ENCODE measurements at regions not wholly inside any gene's neighbourhood (a gene's known extent, or its start where the extent isn't known, plus 50 kb on each side); places are given as distances from the start of the nearest gene placed in this dataset.

- H3K4me1 Mint-ChIP-seq = no peaks in the 10 kb centered on the region
Measured at GRCh38 chr12:17215759-17216570, 610.0 kb upstream of the LMO3 start.

DNA sequence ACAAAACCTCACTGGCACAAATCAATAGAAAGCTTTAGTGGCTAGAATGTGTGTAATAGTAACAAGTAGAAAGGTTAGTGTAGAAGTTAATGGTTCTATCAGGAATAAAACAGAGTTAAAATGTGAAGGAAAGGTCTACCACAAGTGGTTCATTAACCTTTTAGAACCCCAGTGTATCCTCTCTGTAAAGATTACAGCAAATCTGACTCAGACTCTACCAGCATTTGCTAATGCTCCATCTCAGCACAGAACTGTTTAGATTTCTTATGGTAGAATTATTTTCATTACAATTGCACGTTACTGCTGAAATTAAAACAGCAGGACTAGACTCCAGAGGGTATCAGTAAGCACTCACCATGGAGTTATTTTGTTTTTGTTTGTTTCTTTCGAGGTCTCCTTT is 609.0 kb upstream of the LMO3 start:
- H3K4me3 Mint-ChIP-seq = no peak overlapping the region
- H3K9me3 Mint-ChIP-seq (ENCODE audit: low read depth) = peaks cover 3% of the 10 kb centered on the region
- DNase-seq (no peak), ATAC-seq (no peak)
- CTCF ChIA-PET = no interaction called here
- H3K27me3 Mint-ChIP-seq = no peaks in the 10 kb centered on the region
- no peaks in the 10 kb centered on the region for H3K36me3 Mint-ChIP-seq
- no peaks in the 10 kb centered on the region for H3K4me1 Mint-ChIP-seq
- H3K27ac Mint-ChIP-seq = no peak overlapping the region

More at GRCh38 chr12:17215759-17216570, 610.0 kb upstream of the LMO3 start:
- ATAC-seq (no peak), DNase-seq (no peak)
- CTCF ChIA-PET = no interaction called here
- Mint-ChIP-seq H3K4me3 (no peak overlapping the region), H3K27ac (no peak overlapping the region), H3K36me3 (no peaks in the 10 kb centered on the region), H3K27me3 (no peaks in the 10 kb centered on the region), H3K9me3 (ENCODE audit: low read depth) (peaks cover 3% of the 10 kb centered on the region)

DNA sequence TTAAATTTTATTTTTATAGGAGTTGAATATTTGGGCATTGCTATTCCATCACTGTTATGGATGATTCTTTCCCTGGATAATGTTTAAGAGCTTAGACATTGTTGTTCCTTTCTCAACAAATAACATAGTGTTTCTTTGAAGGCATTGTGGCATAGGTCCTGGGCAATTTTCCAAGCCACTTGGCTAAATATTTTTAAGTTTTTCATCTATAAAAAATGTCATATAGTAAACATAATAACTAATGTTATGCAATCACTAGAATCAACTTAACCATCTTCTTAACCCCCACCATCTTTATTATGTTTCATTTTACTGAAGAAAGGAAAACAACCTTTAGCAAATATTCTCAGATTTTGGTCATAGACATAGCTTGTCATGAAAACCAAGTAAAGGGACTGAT is 600.6 kb upstream of the LMO3 start:
- Mint-ChIP-seq H3K27ac (no peak overlapping the region), H3K27me3 (no peaks in the 10 kb centered on the region), H3K9me3 (ENCODE audit: low read depth) (no peaks in the 10 kb centered on the region), H3K4me3 (no peak overlapping the region), H3K36me3 (no peaks in the 10 kb centered on the region), H3K4me1 (no peaks in the 10 kb centered on the region)
- ATAC-seq (no peak), DNase-seq (no peak)
- CTCF ChIA-PET = no interaction called here

DNA sequence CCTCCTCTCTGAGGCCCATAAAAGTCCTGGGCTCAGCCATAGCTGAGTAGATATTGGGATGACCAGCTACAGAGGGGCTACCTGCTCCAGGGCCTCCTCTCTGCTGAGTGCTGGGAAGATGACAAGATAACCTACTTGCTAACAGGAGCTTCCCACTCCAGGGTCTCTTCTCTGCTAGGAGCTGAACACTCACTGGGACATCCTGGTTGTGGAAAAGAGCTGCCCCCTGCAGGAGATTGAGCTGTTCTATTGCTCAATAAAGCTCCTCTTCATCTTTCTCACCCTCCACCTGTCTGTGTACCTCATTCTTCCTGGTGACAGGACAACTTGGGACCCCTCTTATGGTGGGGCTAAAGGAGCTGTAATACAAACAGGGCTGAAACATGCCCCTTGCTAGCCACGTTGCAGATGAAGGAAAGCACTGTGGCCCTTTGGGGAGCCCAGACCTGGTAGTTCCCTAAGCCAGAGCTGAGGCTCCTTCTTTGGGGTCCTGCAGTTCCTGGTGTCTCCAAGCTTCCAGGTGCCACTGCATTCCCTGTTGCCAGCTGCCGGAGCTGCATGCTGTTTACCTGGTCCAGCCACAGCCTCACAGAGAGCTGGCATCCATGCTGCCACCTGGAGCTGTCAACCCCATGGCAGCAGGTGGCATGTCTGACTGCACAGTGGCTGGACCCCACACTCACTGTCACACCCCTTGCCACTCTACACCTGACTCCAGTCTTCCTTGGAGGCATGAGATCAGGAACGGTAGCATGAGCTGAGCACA is 598.5 kb upstream of the LMO3 start:
- ATAC-seq (no peak), DNase-seq (no peak)
- no peak overlapping the region for H3K27ac Mint-ChIP-seq
- H3K4me3 Mint-ChIP-seq = no peak overlapping the region
- H3K27me3 Mint-ChIP-seq = no peaks in the 10 kb centered on the region
- H3K4me1 Mint-ChIP-seq = no peaks in the 10 kb centered on the region
- H3K36me3 Mint-ChIP-seq = no peaks in the 10 kb centered on the region
- H3K9me3 Mint-ChIP-seq (ENCODE audit: low read depth) = peaks cover 3% of the 10 kb centered on the region
- CTCF ChIA-PET = no interaction called here

DNA sequence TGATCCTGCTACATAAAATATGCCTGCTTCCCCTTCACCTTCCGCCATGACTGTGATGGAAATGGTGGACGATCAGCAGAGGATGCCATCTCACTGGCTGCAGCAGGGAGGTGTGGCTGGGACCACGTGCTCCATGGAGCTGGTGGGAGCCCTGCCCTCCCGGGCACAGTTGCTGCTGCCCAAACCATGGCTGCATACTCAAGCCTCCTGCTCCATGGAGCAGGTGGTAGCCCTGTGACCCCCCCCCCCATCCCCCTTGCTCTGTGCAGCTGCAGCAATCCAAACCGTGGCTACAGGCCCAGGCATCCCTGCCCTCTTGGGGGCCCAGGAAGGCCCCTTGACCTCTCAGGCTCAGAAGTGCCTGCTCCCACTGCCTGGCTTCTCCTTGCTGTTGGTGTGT is 597.5 kb upstream of the LMO3 start:
- no peak overlapping the region for H3K27ac Mint-ChIP-seq
- no peak overlapping the region for H3K4me3 Mint-ChIP-seq
- CTCF ChIA-PET = no interaction called here
- peaks cover 3% of the 10 kb centered on the region for H3K9me3 Mint-ChIP-seq (ENCODE audit: low read depth)
- no peaks in the 10 kb centered on the region for H3K27me3 Mint-ChIP-seq
- no peaks in the 10 kb centered on the region for H3K36me3 Mint-ChIP-seq
- no peaks in the 10 kb centered on the region for H3K4me1 Mint-ChIP-seq
- DNase-seq (no peak), ATAC-seq (no peak)

DNA sequence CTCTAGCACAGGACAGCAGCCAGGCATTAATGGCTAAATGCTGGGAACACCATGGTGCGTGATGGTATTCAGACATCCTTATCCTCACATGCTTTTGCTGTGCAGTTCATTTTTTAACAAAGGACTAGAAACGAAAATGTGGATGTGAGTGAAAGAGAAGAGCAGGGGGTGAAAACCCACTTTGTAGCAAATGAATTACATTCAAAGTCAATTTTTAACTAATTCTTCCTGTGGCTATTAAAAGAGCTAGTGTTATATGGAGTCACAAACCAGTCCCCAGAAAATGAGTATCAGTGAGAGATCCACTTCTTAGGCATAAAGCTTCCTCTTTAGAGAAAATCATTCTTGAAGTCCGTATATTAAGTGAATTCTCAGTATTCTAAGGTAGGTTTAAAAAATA is 592.0 kb upstream of the LMO3 start:
- no peak overlapping the region for H3K27ac Mint-ChIP-seq
- H3K9me3 Mint-ChIP-seq (ENCODE audit: low read depth) = peaks cover 8% of the 10 kb centered on the region
- no peaks in the 10 kb centered on the region for H3K27me3 Mint-ChIP-seq
- CTCF ChIA-PET = no interaction called here
- H3K36me3 Mint-ChIP-seq = no peaks in the 10 kb centered on the region
- DNase-seq = no peak
- no peaks in the 10 kb centered on the region for H3K4me1 Mint-ChIP-seq
- ATAC-seq = no peak
- H3K4me3 Mint-ChIP-seq = no peak overlapping the region

DNA sequence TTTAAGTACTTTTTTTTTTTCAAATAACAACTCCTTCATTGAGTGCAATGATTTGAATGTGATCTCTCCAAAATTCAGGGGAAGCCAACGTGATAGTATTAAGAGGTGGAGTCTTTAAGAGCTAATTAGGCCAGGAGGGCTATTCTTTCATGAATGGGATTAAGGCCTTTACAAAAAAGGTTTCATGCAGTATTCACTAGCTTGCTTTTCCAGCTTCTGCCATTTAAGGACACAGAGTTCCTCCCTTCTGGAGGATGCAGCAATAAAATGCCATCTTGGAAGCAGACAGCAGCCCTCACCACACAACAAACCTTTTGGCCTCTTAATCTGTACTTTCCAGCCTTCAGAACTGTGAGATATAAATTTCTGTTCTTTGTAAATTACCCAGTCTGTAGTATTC is 586.8 kb upstream of the LMO3 start:
- Mint-ChIP-seq H3K36me3 (no peaks in the 10 kb centered on the region), H3K27me3 (no peaks in the 10 kb centered on the region), H3K9me3 (ENCODE audit: low read depth) (peaks cover 13% of the 10 kb centered on the region), H3K4me3 (no peak overlapping the region), H3K4me1 (no peaks in the 10 kb centered on the region), H3K27ac (no peak overlapping the region)
- DNase-seq = no peak
- CTCF ChIA-PET = no interaction called here
- no peak for ATAC-seq

DNA sequence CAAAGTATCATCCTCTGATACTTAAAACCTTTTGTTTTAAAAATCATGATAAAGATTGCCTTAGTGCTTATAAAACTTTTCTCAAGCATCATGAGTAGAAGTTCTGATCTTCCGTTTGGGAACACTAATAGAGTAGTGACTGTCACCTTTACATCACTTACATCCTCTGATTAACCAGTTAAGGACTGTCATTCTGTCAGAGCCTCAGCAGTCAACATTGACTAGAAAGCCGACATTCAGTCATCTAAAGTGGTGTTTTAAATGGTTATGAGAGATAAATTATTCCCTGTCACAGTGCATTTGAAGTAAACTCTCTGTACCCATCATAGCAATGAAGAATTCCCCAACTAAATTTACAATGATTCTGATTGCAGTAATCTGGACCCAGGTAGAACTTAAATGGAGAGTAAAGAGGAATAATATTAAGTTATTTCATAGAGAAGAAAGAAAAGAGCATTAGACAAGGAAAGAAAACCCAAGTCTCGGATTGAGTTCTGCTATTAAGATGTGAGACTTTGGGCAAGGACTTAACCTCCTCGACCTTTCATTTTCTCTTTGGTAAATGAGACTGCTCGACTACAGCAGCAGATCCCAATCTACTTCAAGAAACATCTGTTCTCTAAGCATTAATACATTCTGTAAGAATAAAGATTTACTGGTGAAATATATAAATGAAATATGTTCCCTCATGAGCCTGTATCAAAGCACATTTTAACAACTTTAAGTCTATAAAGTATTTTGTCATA is 563.9 kb upstream of the LMO3 start:
- DNase-seq = no peak
- Mint-ChIP-seq H3K27me3 (no peaks in the 10 kb centered on the region), H3K36me3 (no peaks in the 10 kb centered on the region), H3K9me3 (ENCODE audit: low read depth) (peaks cover 5% of the 10 kb centered on the region), H3K4me1 (no peaks in the 10 kb centered on the region), H3K4me3 (no peak overlapping the region), H3K27ac (no peak overlapping the region)
- no peak for ATAC-seq
- CTCF ChIA-PET = no interaction called here

DNA sequence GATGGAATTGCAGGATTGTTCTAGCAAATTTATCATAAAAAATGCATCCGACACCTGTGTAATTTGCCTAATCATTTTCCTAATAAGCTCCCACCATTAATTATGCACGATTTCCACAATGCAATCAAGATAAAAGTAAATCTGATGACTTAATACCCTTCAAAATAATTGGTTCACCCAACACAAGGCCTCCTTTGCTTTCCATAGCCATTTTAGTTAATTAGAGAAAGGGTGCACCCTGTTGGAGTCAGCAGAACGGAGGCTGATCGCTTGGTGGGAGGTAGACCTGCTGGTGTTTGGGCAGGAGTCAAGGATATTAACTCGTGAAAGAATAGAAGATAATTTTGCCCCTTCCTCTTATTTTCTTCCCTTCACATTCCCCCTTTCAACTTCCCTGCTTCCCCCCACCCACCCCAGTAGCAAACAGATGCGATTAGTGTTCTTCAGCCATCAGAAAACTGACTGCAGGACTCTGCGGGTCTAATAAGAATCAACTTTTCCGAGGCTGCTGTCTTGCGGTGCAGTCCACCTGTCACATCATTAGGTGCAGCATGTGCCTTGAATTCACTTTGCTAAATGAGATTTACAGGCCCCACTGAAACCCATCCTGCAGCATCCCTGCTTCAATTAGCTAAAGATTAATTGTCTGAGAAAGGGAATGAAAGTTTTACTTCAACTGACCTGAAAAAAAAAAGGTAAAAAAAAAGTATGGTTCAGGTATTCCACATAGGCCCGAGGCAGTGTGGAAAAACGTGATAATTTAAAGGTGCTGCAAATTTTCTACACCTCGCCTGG is 553.7 kb upstream of the LMO3 start:
- no peaks in the 10 kb centered on the region for H3K27me3 Mint-ChIP-seq
- no peak overlapping the region for H3K4me3 Mint-ChIP-seq
- H3K4me1 Mint-ChIP-seq = no peaks in the 10 kb centered on the region
- CTCF ChIA-PET = no interaction called here
- peaks cover 9% of the 10 kb centered on the region for H3K9me3 Mint-ChIP-seq (ENCODE audit: low read depth)
- DNase-seq (no peak), ATAC-seq (no peak)
- no peaks in the 10 kb centered on the region for H3K36me3 Mint-ChIP-seq
- no peak overlapping the region for H3K27ac Mint-ChIP-seq

DNA sequence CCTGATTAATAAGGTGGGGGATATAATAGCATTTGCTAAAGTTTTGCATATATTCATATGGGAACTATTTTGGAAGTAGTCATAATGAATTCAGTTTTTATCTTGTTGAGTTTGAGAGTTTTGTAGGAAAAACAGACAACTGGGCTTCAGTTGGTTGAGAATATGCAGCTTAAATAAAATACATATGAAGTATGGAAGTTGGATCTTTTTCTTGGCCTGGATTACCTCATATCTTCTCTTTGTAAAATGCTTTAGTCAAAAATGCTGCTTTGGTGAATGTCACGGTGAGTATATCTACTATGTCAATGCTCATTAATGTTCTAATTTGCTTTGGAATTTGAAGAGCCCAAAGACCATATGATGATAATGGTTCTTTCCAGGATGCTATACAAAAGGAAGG is 552.2 kb upstream of the LMO3 start:
- no peak for ATAC-seq
- H3K27ac Mint-ChIP-seq = no peak overlapping the region
- no peak for DNase-seq
- H3K4me1 Mint-ChIP-seq = no peaks in the 10 kb centered on the region
- H3K27me3 Mint-ChIP-seq = no peaks in the 10 kb centered on the region
- H3K9me3 Mint-ChIP-seq (ENCODE audit: low read depth) = peaks cover 19% of the 10 kb centered on the region
- no peaks in the 10 kb centered on the region for H3K36me3 Mint-ChIP-seq
- CTCF ChIA-PET = no interaction called here
- H3K4me3 Mint-ChIP-seq = no peak overlapping the region

DNA sequence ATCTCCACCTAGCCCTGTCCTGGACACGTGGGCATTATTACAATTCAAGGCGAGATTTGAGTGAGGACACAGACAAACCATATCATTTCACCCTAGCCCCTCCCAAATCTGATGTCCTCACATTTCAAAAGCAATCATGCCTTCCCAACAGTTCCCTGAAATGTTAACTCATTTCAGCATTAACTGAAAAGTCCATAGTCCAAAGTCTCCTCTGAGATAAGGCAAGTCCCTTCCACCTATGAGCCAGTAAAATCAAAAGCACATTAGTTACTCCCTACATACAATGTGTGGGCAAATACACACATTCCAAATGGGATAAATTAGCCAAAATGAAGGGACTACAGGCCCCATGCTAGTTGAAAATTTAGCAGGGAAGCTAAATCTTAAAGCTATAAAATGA is 546.0 kb upstream of the LMO3 start:
- no peak overlapping the region for H3K27ac Mint-ChIP-seq
- ATAC-seq (no peak), DNase-seq (no peak)
- no peaks in the 10 kb centered on the region for H3K36me3 Mint-ChIP-seq
- peaks cover 22% of the 10 kb centered on the region for H3K9me3 Mint-ChIP-seq (ENCODE audit: low read depth)
- CTCF ChIA-PET = no interaction called here
- no peak overlapping the region for H3K4me3 Mint-ChIP-seq
- H3K4me1 Mint-ChIP-seq = no peaks in the 10 kb centered on the region
- no peaks in the 10 kb centered on the region for H3K27me3 Mint-ChIP-seq

GRCh38 chr12:17148706-17149105 is 542.7 kb upstream of the LMO3 start:
- H3K36me3 Mint-ChIP-seq = no peaks in the 10 kb centered on the region
- no peak overlapping the region for H3K27ac Mint-ChIP-seq
- no peak for DNase-seq
- peaks cover 15% of the 10 kb centered on the region for H3K9me3 Mint-ChIP-seq (ENCODE audit: low read depth)
- H3K27me3 Mint-ChIP-seq = no peaks in the 10 kb centered on the region
- CTCF ChIA-PET = no interaction called here
- H3K4me3 Mint-ChIP-seq = no peak overlapping the region
- H3K4me1 Mint-ChIP-seq = no peaks in the 10 kb centered on the region
- no peak for ATAC-seq

- CTCF ChIA-PET = no interaction called here
- Mint-ChIP-seq H3K36me3 (no peaks in the 10 kb centered on the region), H3K9me3 (ENCODE audit: low read depth) (peaks cover 14% of the 10 kb centered on the region), H3K27ac (no peak overlapping the region), H3K4me3 (no peak overlapping the region), H3K4me1 (no peaks in the 10 kb centered on the region), H3K27me3 (no peaks in the 10 kb centered on the region)
- ATAC-seq (no peak), DNase-seq (no peak)
Measured at GRCh38 chr12:17142856-17143255, 536.9 kb upstream of the LMO3 start.

Data from activated CD8-positive, alpha-beta memory T cell treated with anti-CD3 and anti-CD28 coated beads, Interleukin-2, amount 10 ng/mL, durations not matched to agents 7 days and 5 days (primary cell).